ENCODE measurements at regions not wholly inside any gene's neighbourhood (a gene's known extent, or its start where the extent isn't known, plus 50 kb on each side); places are given as distances from the start of the nearest gene placed in this dataset.

- no peak overlapping the region for H3K4me3 ChIP-seq
- no peaks in the 10 kb centered on the region for H3K36me3 ChIP-seq (ENCODE audit: control insufficient read depth in 4 of 4, insufficient read depth in 4 of 4, low read length in 4 of 4)
- TF ChIP-seq CTCF (IDR thresholded peaks at IDR 0.05; ENCODE audit: control extremely low read depth, extremely low read depth), result no peak
- WGBS, 2 donors, result 74 to 83% methylated on average over 3 of the region's 3 CpGs
- H3K9me3 ChIP-seq (ENCODE audit: control insufficient read depth in 4 of 4, insufficient read depth in 3 of 4, low read length in 3 of 4), result peaks cover 0 to 7% (median 0%) of the 10 kb centered on the region in 4 donors
- H3K4me1 ChIP-seq (ENCODE audit: control insufficient read depth in 5 of 5, insufficient read depth in 5 of 5, low read length in 5 of 5), result no peaks in the 10 kb centered on the region
- no peak for DNase-seq
- peaks cover 0 to 4% (median 0%) of the 10 kb centered on the region in 3 donors for H3K27me3 ChIP-seq (ENCODE audit: control insufficient read depth in 3 of 3, insufficient read depth in 3 of 3, low read length in 2 of 3)
- no peak overlapping the region for H3K27ac ChIP-seq (ENCODE audit: low read depth in 1 of 2, low read length in 1 of 2)
- no peak overlapping the region for H3K9ac ChIP-seq (ENCODE audit: insufficient read depth in 1 of 2, low read length in 2 of 2)
- ATAC-seq (ENCODE audit: insufficient read depth, low FRiP score), result no peak
Measured at GRCh38 chr15:96457841-96458240, 127.3 kb downstream of the NR2F2 start.

GRCh38 chr15:96460106-96460505, 129.6 kb downstream of the NR2F2 start:
- Histone ChIP-seq H3K27me3 (ENCODE audit: control insufficient read depth in 3 of 3, insufficient read depth in 3 of 3, low read length in 2 of 3) (peaks cover 0 to 4% (median 0%) of the 10 kb centered on the region in 3 donors), H3K36me3 (ENCODE audit: control insufficient read depth in 4 of 4, insufficient read depth in 4 of 4, low read length in 4 of 4) (no peaks in the 10 kb centered on the region), H3K9ac (ENCODE audit: insufficient read depth in 1 of 2, low read length in 2 of 2) (no peak overlapping the region), H3K4me3 (no peak overlapping the region), H3K27ac (ENCODE audit: low read depth in 1 of 2, low read length in 1 of 2) (no peak overlapping the region), H3K4me1 (ENCODE audit: control insufficient read depth in 5 of 5, insufficient read depth in 5 of 5, low read length in 5 of 5) (no peaks in the 10 kb centered on the region), H3K9me3 (ENCODE audit: control insufficient read depth in 4 of 4, insufficient read depth in 3 of 4, low read length in 3 of 4) (peaks cover 0 to 4% (median 0%) of the 10 kb centered on the region in 4 donors)
- ATAC-seq (ENCODE audit: insufficient read depth, low FRiP score) (no peak), DNase-seq (peak in 1 of 3 donors; percentile 19)
- no peak for TF ChIP-seq CTCF (IDR thresholded peaks at IDR 0.05; ENCODE audit: control extremely low read depth, extremely low read depth)
- WGBS, 2 donors, result 79 to 81% methylated on average over 1 of the region's 1 CpG

GRCh38 chr15:96462768-96463750, 132.6 kb downstream of the NR2F2 start:
- H3K4me1 ChIP-seq (ENCODE audit: control insufficient read depth in 5 of 5, insufficient read depth in 5 of 5, low read length in 5 of 5), result no peaks in the 10 kb centered on the region
- 83 to 89% methylated on average over 21 of the region's 21 CpGs for WGBS, 2 donors
- no peak overlapping the region for H3K27ac ChIP-seq (ENCODE audit: low read depth in 1 of 2, low read length in 1 of 2)
- peaks cover 0 to 4% (median 0%) of the 10 kb centered on the region in 4 donors for H3K9me3 ChIP-seq (ENCODE audit: control insufficient read depth in 4 of 4, insufficient read depth in 3 of 4, low read length in 3 of 4)
- no peak for ATAC-seq (ENCODE audit: insufficient read depth, low FRiP score)
- no peak for TF ChIP-seq CTCF (IDR thresholded peaks at IDR 0.05; ENCODE audit: control extremely low read depth, extremely low read depth)
- H3K9ac ChIP-seq (ENCODE audit: insufficient read depth in 1 of 2, low read length in 2 of 2), result no peak overlapping the region
- H3K36me3 ChIP-seq (ENCODE audit: control insufficient read depth in 4 of 4, insufficient read depth in 4 of 4, low read length in 4 of 4), result no peaks in the 10 kb centered on the region
- H3K27me3 ChIP-seq (ENCODE audit: control insufficient read depth in 3 of 3, insufficient read depth in 3 of 3, low read length in 2 of 3), result peaks cover 0 to 4% (median 0%) of the 10 kb centered on the region in 3 donors
- H3K4me3 ChIP-seq, result no peak overlapping the region
- no peak for DNase-seq

Data from lung (tissue), 11 donors.